GM21717 (cell line): ENCODE measurements at regions not wholly inside any gene's neighbourhood (a gene's known extent, or its start where the extent isn't known, plus 50 kb on each side); places are given as distances from the start of the nearest gene placed in this dataset.

Experiments used
- ATAC-seq: cut with Tn5 transposase; IDR thresholded peaks from one replicate; pipeline ENCODE4 v1.9.1; 2021; ENCODE audit warnings: mild to moderate bottlenecking, moderate library complexity; ENCODE audit not compliant: unreplicated experiment

DNA sequence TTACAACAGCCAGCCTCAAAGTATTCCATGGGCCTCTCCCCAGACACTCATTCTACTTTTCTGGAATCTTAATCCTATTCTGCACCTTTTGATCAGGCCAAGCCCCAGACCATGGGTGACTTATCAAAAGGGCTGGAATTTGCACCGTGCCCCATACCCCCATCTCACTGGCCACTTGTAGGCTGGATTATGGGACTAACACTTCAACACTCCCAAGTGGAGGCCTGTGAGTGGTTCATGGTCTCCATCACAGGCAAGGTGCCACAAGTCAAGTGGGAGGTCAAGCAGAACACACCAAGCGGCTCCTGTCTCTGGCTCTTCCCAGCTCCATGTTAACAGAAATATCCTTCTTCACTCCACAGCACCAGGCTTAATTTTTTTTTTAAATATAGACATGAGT, 212.3 kb upstream of the HEY2 start:
- ATAC-seq = no peak

DNA sequence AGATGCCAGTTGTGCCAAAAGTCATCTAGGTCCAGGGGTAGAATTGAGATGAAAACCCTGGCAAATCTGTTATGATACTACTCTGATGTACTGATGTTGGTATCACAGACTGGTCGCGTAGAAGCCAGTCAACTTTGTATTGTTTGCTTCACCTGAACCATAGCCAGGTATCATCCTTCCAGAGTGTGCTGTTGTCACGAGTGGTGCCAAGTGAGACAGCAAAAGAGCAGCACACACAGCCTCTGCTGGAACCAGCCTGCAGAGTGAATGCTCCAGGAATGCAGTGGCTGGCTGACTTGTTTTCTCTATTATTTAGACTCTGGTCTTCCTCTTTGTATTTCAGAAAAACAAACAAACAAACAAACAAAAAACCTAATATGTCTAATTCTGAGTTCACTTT, 209.5 kb upstream of the HEY2 start:
- ATAC-seq = no peak

- ATAC-seq = no peak
These were observed 204.6 kb upstream of the HEY2 start for GRCh38 chr6:125544819-125545218.

- no peak for ATAC-seq
These were observed 202.6 kb upstream of the HEY2 start for GRCh38 chr6:125546841-125547251.

- no peak for ATAC-seq
These were observed 202.1 kb upstream of the HEY2 start for GRCh38 chr6:125547381-125547780.

DNA sequence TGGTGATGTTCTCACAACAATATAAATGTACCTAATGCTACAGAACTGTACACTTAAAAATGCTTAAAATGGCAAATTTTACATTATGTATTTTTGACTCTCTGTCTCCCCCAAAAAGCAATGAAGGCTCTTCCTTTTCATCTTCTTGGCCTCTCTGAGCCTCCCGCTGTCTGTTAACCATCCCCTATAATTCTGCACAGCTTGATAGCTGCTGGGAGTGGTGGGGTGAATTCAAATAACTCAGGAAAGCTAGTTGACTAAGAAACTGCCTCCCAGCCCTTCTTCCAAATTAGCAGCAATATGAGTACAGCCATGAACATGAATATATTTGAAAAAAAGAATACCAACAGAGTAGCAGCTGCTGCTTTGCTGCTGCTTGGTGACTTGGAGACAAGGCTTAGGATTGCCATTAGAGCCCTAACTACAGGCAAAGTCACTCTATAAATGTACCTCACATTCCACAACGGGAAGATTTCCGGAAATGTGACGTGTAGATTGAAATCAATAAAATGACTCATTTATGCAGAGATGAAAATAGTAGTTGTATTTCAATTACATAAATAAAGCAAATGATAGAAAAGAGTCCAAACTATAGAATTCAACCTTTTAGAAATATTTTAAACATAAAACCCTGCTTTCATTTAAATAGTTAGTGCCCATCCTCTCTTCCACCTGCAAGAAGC, 200.1 kb upstream of the HEY2 start:
- no peak for ATAC-seq

DNA sequence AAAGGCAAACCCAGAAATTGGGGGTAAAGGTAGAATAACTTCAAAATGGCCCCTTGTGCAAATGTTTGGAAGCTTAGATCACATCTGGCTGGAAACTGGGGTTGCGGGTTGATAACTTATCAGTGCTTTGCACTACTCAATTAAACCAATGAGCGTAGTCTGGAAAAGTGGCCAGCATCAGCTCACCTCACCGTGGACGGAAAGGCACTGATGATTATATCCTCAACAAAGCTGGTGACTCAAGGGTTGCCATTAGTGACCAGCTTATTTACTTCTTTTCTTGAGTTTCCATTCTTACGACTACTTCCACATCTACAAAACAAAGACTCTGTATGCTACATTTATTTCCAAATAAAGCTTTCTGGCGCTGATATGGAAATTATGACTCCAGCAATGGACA, 198.5 kb upstream of the HEY2 start:
- ATAC-seq = no peak

GRCh38 chr6:125552819-125553218, 196.6 kb upstream of the HEY2 start:
- ATAC-seq = no peak

DNA sequence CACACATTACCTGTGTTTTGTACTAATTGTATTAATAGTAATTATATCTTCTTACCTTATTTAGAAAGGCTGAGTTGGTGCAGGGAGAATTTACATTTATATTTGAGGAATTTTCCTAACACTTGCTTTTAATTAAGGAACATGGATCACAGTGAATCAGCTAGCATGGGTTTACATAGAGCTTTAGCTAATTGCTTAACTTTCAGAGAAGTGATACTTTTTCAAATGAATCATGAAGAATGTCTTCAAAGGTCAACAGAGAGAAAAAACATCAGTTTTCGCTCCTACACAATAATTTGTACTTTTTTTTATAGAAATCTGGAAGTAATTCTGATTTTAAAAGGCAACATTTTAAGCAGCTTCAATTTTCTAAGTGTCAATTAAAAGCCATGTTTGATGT, 195.0 kb upstream of the HEY2 start:
- no peak for ATAC-seq

GRCh38 chr6:125558241-125558843, 191.1 kb upstream of the HEY2 start:
- ATAC-seq = no peak

GRCh38 chr6:125558907-125559306, 190.5 kb upstream of the HEY2 start:
- ATAC-seq = no peak

DNA sequence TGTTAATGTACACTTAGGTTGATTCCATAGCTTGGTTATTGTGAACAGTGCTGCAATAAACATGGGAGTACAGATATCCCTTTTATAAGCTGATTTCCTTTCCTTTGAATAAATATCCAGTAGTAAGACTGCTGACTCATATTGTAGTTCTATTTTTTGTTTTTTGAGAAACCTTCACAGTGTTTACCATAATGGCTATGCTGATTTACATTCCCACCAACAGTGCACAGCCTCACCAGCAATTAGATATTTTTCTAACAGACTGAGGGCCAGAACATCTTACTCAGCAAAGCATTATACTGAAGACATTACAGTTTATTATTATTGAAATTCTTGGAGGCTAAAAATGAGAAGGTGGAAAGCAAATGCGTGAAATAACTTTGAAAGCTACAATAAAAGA, 187.3 kb upstream of the HEY2 start:
- no peak for ATAC-seq

DNA sequence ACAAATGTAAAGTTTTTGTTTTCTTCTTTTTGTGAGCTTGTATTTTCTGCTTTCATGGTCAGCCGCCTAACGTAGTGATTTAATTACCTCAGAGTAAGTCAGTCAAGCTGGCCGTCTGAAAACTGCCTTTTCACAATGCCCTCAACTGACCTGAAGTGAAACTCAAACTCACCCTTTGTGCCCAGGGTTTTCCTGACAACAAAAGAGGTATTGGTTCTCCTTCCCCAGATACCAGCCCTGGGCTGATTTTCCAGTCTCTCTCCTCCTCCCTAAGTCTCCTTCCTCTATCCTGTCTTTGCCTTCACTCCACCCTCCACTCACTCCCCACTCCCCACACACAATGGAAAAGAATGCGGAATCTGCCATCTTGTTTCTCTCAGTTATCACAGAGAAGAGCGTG, 184.5 kb upstream of the HEY2 start:
- no peak for ATAC-seq

- no peak for ATAC-seq
These were observed 182.0 kb upstream of the HEY2 start for GRCh38 chr6:125567407-125567806.

DNA sequence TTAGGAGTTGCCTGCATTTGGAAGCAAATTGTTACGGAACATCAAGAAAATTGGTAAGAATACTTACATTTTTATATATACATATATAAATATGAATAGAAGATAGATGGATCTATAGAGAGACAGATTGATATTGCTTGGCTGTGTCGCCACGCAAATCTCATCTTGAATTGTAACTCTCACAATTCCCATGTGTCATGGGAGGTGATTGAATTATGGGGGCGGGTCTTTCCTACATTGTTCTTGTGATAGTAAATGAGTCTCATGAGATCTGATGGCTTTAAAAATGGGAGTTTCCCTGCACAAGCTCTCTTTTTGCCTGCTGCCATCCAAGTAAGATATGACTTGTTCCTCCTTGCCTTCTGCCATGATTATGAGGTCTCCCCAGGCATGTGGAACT, 180.8 kb upstream of the HEY2 start:
- ATAC-seq = no peak

- ATAC-seq = no peak
These were observed 178.9 kb upstream of the HEY2 start for GRCh38 chr6:125570526-125570925.

GRCh38 chr6:125571207-125571755, 178.2 kb upstream of the HEY2 start:
- ATAC-seq = no peak

GRCh38 chr6:125574604-125575003, 174.8 kb upstream of the HEY2 start:
- ATAC-seq = no peak

DNA sequence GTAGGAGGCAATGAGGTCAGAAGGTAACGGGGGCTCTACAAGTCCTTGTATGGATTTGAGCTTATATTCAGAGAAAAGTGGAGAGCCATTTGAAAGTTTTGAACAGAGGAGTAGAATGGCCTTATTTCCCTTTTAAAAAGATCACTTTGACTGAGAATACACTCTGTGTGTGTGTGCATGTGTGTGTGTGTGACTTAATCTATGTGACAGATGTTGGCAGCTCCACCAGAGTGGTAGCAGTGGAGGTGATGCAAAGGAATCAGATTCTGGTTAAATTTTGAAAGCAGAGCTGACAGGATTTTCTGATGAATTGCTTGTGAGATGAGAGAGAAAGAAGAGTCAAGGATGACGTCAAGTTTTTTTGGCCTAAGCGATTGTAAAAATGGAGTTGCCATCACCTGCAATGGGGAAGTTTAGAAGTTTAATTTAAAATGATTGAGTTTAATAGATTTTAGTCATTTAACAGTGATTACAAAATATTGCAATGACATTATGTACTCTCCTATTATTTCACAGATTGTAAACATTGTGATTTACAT, 172.2 kb upstream of the HEY2 start:
- ATAC-seq = no peak

DNA sequence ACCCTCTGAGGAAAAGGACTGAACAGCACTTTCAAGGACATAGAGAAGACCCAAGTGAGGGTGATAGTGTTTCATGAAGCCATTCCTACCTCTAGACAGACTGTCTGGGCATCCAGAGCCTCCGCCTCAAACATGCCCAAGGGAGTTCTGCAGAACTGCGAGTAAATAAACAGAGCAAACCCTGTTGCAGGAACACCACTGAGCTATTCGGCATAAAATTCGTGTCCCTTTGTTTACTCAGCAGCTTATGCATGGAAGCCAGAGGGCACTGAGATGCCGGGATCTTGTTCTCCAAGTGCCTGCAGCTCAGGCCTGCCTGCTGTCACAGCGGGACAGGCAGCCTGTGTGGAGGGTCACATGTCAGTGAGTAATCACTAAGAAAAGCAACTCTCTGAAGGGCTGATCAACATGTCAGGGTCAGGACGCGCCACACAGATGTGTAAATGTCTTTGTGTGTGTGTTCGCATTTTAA, 164.9 kb upstream of the HEY2 start:
- ATAC-seq = no peak

DNA sequence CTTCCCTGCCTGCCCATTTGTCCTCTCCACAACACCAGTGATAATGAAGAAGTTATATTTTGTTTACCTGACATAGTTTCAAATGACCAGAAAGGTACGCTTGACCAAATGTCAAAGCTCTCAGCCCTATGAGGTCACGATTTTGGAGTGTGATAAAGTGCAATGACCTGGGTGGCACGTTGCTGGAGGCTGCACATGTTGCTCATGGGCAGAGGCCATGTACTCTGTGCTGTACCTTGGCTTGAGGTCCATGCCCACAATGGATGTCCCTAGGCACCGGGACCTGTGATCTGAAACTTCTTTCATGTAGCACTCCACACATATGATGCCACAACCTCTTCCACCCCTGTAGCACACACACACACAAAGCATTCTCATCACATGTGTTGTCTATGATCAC, 164.0 kb upstream of the HEY2 start:
- no peak for ATAC-seq

- ATAC-seq = no peak
These were observed 163.4 kb upstream of the HEY2 start for GRCh38 chr6:125586074-125586473.
